HepG2 (cell line): ENCODE measurements at regions not wholly inside any gene's neighbourhood (a gene's known extent, or its start where the extent isn't known, plus 50 kb on each side); places are given as distances from the start of the nearest gene placed in this dataset.

Experiments
- ATAC-seq: fragments of 200-7000 bp; cut with Tn5 transposase; 3 replicates; pipeline ENCODE4 v1.9.1; 2020; ENCODE audit warnings: mild to moderate bottlenecking, moderate library complexity
- BruUV-seq: library from RNA; stranded (reverse); fragments of 400-500 nt; replicated peaks from 2 replicates; lab custom pipeline; 2021; lab: Mats Ljungman, UMichigan
- CTCF ChIA-PET: fragments of 300-600 bp; formaldehyde crosslinking; extraction: SDS; loops from one replicate; lab custom pipeline; 2021; ENCODE audit warnings: low total read pairs, inconsistent platforms, low intra/inter-chr PET ratio; lab: Yijun Ruan, JAX
- POLR2A ChIA-PET: fragments of 350-600 bp; sonication (Branson Sonifier 250); formaldehyde crosslinking; loops from one replicate; lab custom pipeline; 2020; ENCODE audit warnings: antibody characterized with exemption, inconsistent platforms; lab: Yijun Ruan, JAX
- DNase-seq: peaks from one replicate; pipeline ENCODE4 v3.0.0-alpha.2; 2015; ENCODE audit warnings: low spot score
- FAIRE-seq: peaks from 3 replicates; lab custom pipeline; 2011; peaks lifted over from hg19 to GRCh38; lab: Jason Lieb, UNC
- H2AFZ ChIP-seq: one replicate; pipeline ENCODE4 v1.6.1; 2011; ENCODE audit warnings: low read length, inconsistent platforms
- H3K27ac ChIP-seq: fragments of 300-600 bp; 3 replicates; pipeline ENCODE4 v1.8.0; 2011; ENCODE audit warnings: mixed run types, mild to moderate bottlenecking, mixed read lengths, low read length, inconsistent platforms; ENCODE audit not compliant: insufficient read depth; ENCODE audit errors: extremely low read length
- H3K27me3 ChIP-seq, 2 experiments: fragments of 200-600 bp in 1 of 2; 2 replicates in 1 of 2; 3 replicates in 1 of 2; pipeline versions ENCODE4 v1.6.0 to v1.8.0; 2011; ENCODE audit warnings: low read length in 2 of 2, mild to moderate bottlenecking in 2 of 2, moderate library complexity in 2 of 2, inconsistent platforms in 1 of 2; ENCODE audit not compliant: insufficient read depth in 2 of 2, control insufficient read depth in 1 of 2
- H3K36me3 ChIP-seq, 2 experiments: fragments of 200-600 bp in 1 of 2; replicated peaks in 1 of 2; 2 replicates in 1 of 2; 3 replicates in 1 of 2; pipeline versions ENCODE4 v1.5.1 to v1.8.0; 2011; ENCODE audit warnings: low read length in 2 of 2, inconsistent platforms in 1 of 2; ENCODE audit not compliant: insufficient read depth in 2 of 2, control insufficient read depth in 1 of 2
- H3K4me1 ChIP-seq: 2 replicates; pipeline ENCODE4 v1.5.1; 2012; ENCODE audit warnings: low read length, inconsistent platforms; ENCODE audit not compliant: insufficient read depth
- H3K4me2 ChIP-seq: 2 replicates; pipeline ENCODE4 v1.6.0; 2011; ENCODE audit warnings: low read depth, low read length, inconsistent platforms
- H3K4me3 ChIP-seq, 3 experiments: fragments of 200-600 bp in 1 of 3; sonication (generic), shearing (Covaris generic) in 1 of 3; replicated peaks in 1 of 3; 2 replicates each; pipeline ENCODE4 v1.5.1; 2011 to 2016; ENCODE audit warnings: low read length in 3 of 3, inconsistent platforms in 2 of 3, low read depth in 2 of 3, mild to moderate bottlenecking in 2 of 3, control low read depth in 1 of 3, mixed read lengths in 1 of 3; ENCODE audit not compliant: insufficient read depth in 1 of 3
- H3K79me2 ChIP-seq: one replicate; pipeline ENCODE4 v1.6.1; 2011; ENCODE audit warnings: low read length, inconsistent platforms; ENCODE audit not compliant: insufficient read depth
- H3K9ac ChIP-seq: 2 replicates; pipeline ENCODE4 v1.6.0; 2011; ENCODE audit warnings: mild to moderate bottlenecking, low read depth, low read length, inconsistent platforms; ENCODE audit not compliant: insufficient read depth
- H3K9me3 ChIP-seq: 2 replicates; pipeline ENCODE4 v1.5.1; 2012; ENCODE audit warnings: mild to moderate bottlenecking, low read length
- H4K20me1 ChIP-seq: 2 replicates; pipeline ENCODE4 v1.6.0; 2011; ENCODE audit warnings: inconsistent platforms, mild to moderate bottlenecking, low read length, moderate library complexity; ENCODE audit not compliant: insufficient read depth
- CCAR2 ChIP-seq: fragments of 200-400 bp; formaldehyde crosslinking; optimal IDR thresholded peaks from 2 replicates; pipeline ENCODE3; 2018; ENCODE audit warnings: low read depth, mild to moderate bottlenecking, low read length, moderate library complexity
- HNF1B ChIP-seq: sonication (generic); formaldehyde crosslinking; IDR thresholded peaks from 2 replicates; pipeline ENCODE4 v1.5.1; 2020; ENCODE audit warnings: mild to moderate bottlenecking, moderate library complexity, missing genetic modification reagents
- IRF2 ChIP-seq: IDR thresholded peaks from 2 replicates; pipeline ENCODE4 v1.6.1; 2018; ENCODE audit warnings: missing genetic modification reagents, missing compliant biosample characterization
- POLR2A ChIP-seq, 2 experiments: IDR thresholded peaks; 2 replicates each; pipeline ENCODE4 v1.6.1; 2011; ENCODE audit warnings: low read depth in 2 of 2, low read length in 2 of 2, mild to moderate bottlenecking in 1 of 2, moderate library complexity in 1 of 2; ENCODE audit not compliant: insufficient read depth in 1 of 2
- POLR2AphosphoS5 ChIP-seq: IDR thresholded peaks from 2 replicates; pipeline ENCODE4 v1.6.1; 2012; ENCODE audit warnings: low read depth, low read length
- PRDM10 ChIP-seq: sonication (generic); formaldehyde crosslinking; IDR thresholded peaks from 2 replicates; pipeline ENCODE4 v1.4.0; 2020; ENCODE audit warnings: low read depth, missing genetic modification reagents
- TGIF2 ChIP-seq: IDR thresholded peaks from 2 replicates; pipeline ENCODE4 v1.6.1; 2016; ENCODE audit warnings: control low read depth, missing compliant biosample characterization
- YEATS2 ChIP-seq: sonication (generic); formaldehyde crosslinking; IDR thresholded peaks from 2 replicates; pipeline ENCODE4 v1.4.0; 2020; ENCODE audit warnings: missing genetic modification reagents, borderline replicate concordance
- ZNF543 ChIP-seq: sonication (generic); formaldehyde crosslinking; IDR thresholded peaks from 2 replicates; pipeline ENCODE4 v1.4.0; 2020; ENCODE audit warnings: mild to moderate bottlenecking, missing genetic modification reagents
- ZNF598 ChIP-seq: sonication (generic); formaldehyde crosslinking; IDR thresholded peaks from 2 replicates; pipeline ENCODE4 v1.5.1; 2020; ENCODE audit warnings: mild to moderate bottlenecking, missing genetic modification reagents, borderline replicate concordance
- ZNF7 ChIP-seq: IDR thresholded peaks from 2 replicates; pipeline ENCODE4 v1.6.1; 2016; ENCODE audit warnings: missing biosample characterization, missing genetic modification reagents
- ZNF816 ChIP-seq: sonication (generic); formaldehyde crosslinking; IDR thresholded peaks from 2 replicates; pipeline ENCODE4 v1.8.0; 2022; ENCODE audit warnings: missing genetic modification reagents, mild to moderate bottlenecking, borderline replicate concordance
- WGBS: methylation state at CpG from one replicate; pipeline ENCODE4 v1.1.6; 2017; ENCODE audit warnings: low lambda C conversion rate; 5-methylcytosine and 5-hydroxymethylcytosine counted together
- in situ Hi-C: cut with HindIII; loops from 2 replicates; pipeline ENCODE4 v1.10.0; 2017; ENCODE audit warnings: low pct_unique_long_range_greater_than_20kb; ENCODE audit not compliant: extremely low pct_ligation_motif_present
- intact Hi-C: fragments of 100-400 bp; cut with micrococcal nuclease; formaldehyde crosslinking; loops from one replicate; pipeline ENCODE4 v1.10.0; 2022; ENCODE audit not compliant: unreplicated experiment
- TF ChIP-seq, protein P1 (sequence below): sonication (generic); formaldehyde crosslinking; IDR thresholded peaks from 2 replicates; pipeline ENCODE4 v1.5.1; 2020; ENCODE audit warnings: mild to moderate bottlenecking, missing genetic modification reagents, moderate library complexity
- TF ChIP-seq, protein P2 (sequence below): IDR thresholded peaks from 2 replicates; pipeline ENCODE4 v1.6.1; 2016; ENCODE audit warnings: low read depth, borderline replicate concordance
- TF ChIP-seq, protein P3 (sequence below): sonication (generic); IDR thresholded peaks from 2 replicates; pipeline ENCODE4 v1.6.1; 2016; ENCODE audit warnings: low read depth, borderline replicate concordance

DNA sequence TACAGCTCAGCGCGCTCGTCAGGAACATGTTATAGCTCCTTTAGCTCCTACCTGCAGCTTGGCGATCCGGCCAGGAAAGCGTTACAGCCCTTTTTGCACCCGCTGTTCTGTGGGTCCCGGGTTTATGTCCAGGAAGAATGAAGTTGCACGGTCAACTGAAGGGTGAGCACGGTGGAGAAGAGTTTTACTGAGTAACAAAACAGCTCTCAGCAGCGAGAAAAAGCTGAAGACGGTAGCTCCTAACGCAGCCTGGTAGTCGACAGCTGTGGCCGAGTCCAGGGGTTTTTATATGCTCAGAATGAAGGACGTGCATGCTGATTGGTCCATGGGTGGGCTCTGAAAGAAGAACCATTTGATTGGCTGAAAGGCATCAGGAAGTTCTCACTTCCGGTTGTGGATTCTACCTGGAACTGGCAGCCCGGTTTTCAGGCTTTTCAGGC, 1830.1 kb upstream of the NUDT12 start:
- Histone ChIP-seq H2AFZ (peak overlapping the region; percentile 29), H3K27ac (peak overlapping the region; percentile 40), H3K79me2 (no peaks in the 10 kb centered on the region), H3K9me3 (no peaks in the 10 kb centered on the region), H3K4me2 (peak overlapping the region; percentile 49), H3K27me3 (no peaks in the 10 kb centered on the region), H3K4me3 (peak overlapping the region; percentile 47 to 61 (median 60); a peak in 5 of 6 replicates), H3K9ac (peak overlapping the region; percentile 45; the same call in 1 of the 2 replicates), H3K4me1 (no peaks in the 10 kb centered on the region), H3K36me3 (no peaks in the 10 kb centered on the region), H4K20me1 (no peaks in the 10 kb centered on the region)
- no TSS peak for BruUV-seq
- FAIRE-seq (no peak), ATAC-seq (peak; percentile 95), DNase-seq (peak; percentile 70)
- POLR2A ChIA-PET = no interaction called here
- WGBS = 62% methylated on average over 18 of the region's 18 CpGs
- intact Hi-C loops = no loop called here
- CTCF ChIA-PET = no interaction called here
- in situ Hi-C loops = no loop called here
- no peak for TF ChIP-seq ZNF7 (CRISPR knock-in tag)
- TF ChIP-seq IRF2 (CRISPR knock-in tag) = no peak
- no peak for TF ChIP-seq ZNF816
- no peak for TF ChIP-seq HNF1B (CRISPR knock-in tag)
- TF ChIP-seq, protein P1, sequence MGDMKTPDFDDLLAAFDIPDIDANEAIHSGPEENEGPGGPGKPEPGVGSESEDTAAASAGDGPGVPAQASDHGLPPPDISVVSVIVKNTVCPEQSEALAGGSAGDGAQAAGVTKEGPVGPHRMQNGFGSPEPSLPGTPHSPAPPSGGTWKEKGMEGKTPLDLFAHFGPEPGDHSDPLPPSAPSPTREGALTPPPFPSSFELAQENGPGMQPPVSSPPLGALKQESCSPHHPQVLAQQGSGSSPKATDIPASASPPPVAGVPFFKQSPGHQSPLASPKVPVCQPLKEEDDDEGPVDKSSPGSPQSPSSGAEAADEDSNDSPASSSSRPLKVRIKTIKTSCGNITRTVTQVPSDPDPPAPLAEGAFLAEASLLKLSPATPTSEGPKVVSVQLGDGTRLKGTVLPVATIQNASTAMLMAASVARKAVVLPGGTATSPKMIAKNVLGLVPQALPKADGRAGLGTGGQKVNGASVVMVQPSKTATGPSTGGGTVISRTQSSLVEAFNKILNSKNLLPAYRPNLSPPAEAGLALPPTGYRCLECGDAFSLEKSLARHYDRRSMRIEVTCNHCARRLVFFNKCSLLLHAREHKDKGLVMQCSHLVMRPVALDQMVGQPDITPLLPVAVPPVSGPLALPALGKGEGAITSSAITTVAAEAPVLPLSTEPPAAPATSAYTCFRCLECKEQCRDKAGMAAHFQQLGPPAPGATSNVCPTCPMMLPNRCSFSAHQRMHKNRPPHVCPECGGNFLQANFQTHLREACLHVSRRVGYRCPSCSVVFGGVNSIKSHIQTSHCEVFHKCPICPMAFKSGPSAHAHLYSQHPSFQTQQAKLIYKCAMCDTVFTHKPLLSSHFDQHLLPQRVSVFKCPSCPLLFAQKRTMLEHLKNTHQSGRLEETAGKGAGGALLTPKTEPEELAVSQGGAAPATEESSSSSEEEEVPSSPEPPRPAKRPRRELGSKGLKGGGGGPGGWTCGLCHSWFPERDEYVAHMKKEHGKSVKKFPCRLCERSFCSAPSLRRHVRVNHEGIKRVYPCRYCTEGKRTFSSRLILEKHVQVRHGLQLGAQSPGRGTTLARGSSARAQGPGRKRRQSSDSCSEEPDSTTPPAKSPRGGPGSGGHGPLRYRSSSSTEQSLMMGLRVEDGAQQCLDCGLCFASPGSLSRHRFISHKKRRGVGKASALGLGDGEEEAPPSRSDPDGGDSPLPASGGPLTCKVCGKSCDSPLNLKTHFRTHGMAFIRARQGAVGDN (CRISPR knock-in tag) = no peak
- peak; percentile 63 for TF ChIP-seq POLR2AphosphoS5
- TF ChIP-seq, protein P2, sequence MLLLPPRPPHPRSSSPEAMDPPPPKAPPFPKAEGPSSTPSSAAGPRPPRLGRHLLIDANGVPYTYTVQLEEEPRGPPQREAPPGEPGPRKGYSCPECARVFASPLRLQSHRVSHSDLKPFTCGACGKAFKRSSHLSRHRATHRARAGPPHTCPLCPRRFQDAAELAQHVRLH (CRISPR knock-in tag) = no peak
- peak; percentile 38; the same call in 1 of the 2 replicates for TF ChIP-seq YEATS2 (CRISPR knock-in tag)
- TF ChIP-seq ZNF543 = no peak
- TF ChIP-seq CCAR2 = no peak
- peak; percentile 48 to 82; a peak in 3 of 4 replicates for TF ChIP-seq POLR2A (IDR thresholded peaks at IDR 0.05; ENCODE audit: insufficient read depth in 1 of 2, low read depth in 2 of 2, low read length in 2 of 2)
- no peak for TF ChIP-seq TGIF2
- TF ChIP-seq, protein P3, sequence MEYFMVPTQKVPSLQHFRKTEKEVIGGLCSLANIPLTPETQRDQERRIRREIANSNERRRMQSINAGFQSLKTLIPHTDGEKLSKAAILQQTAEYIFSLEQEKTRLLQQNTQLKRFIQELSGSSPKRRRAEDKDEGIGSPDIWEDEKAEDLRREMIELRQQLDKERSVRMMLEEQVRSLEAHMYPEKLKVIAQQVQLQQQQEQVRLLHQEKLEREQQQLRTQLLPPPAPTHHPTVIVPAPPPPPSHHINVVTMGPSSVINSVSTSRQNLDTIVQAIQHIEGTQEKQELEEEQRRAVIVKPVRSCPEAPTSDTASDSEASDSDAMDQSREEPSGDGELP = peak; percentile 29; the same call in 1 of the 2 replicates
- TF ChIP-seq ZNF598 (CRISPR knock-in tag) = no peak
- TF ChIP-seq PRDM10 (CRISPR knock-in tag) = no peak
